H1 (cell line): ENCODE measurements at regions not wholly inside any gene's neighbourhood (a gene's known extent, or its start where the extent isn't known, plus 50 kb on each side); places are given as distances from the start of the nearest gene placed in this dataset.
"Not testable (repeated sequence)": the region's sequence is repeated elsewhere in the genome, so short reads cannot be mapped to it uniquely, and the experiment has no call there.

ENCODE experiments used
- CTCF ChIA-PET: fragments of 300-600 bp; sonication (Branson Sonifier 250); formaldehyde crosslinking; loops from one replicate; lab custom pipeline; 2021; ENCODE audit not compliant: partially characterized antibody; lab: Charles Lee
- POLR2A ChIA-PET: fragments of 300-600 bp; sonication (Branson Sonifier 250); formaldehyde crosslinking; loops from one replicate; lab custom pipeline; 2021; ENCODE audit warnings: inconsistent platforms; ENCODE audit not compliant: partially characterized antibody; lab: Charles Lee
- DNase-seq, 2 experiments: peaks; one replicate each; pipeline versions ENCODE4 v3.0.0 to v3.0.0-alpha.2; 2010 to 2022; ENCODE audit warnings: low spot score in 2 of 2, low read depth in 1 of 2, mixed read lengths in 1 of 2
- FAIRE-seq: peaks from 2 replicates; lab custom pipeline; 2011; peaks lifted over from hg19 to GRCh38; lab: Jason Lieb, UNC
- H2AFZ ChIP-seq: 2 replicates; pipeline ENCODE4 v1.8.1; 2012; ENCODE audit warnings: low read length, inconsistent platforms
- H2AK5ac ChIP-seq: 2 replicates; pipeline ENCODE4 v1.6.1; 2013; ENCODE audit warnings: low read depth, low read length
- H2BK120ac ChIP-seq: replicated peaks from 2 replicates; pipeline ENCODE3; 2013; ENCODE audit warnings: low read depth, low read length, inconsistent platforms
- H2BK12ac ChIP-seq: 2 replicates; pipeline ENCODE4 v1.6.1; 2013; ENCODE audit warnings: low read depth, low read length
- H2BK15ac ChIP-seq: 2 replicates; pipeline ENCODE4 v1.6.1; 2013; ENCODE audit warnings: low read length
- H2BK20ac ChIP-seq: 2 replicates; pipeline ENCODE4 v1.6.1; 2013; ENCODE audit warnings: low read length
- H2BK5ac ChIP-seq: 2 replicates; pipeline ENCODE4 v1.6.1; 2013; ENCODE audit warnings: low read depth, low read length
- H3K14ac ChIP-seq: 2 replicates; pipeline ENCODE4 v1.6.1; 2013; ENCODE audit warnings: inconsistent platforms; ENCODE audit not compliant: insufficient read length
- H3K18ac ChIP-seq: 2 replicates; pipeline ENCODE4 v1.6.1; 2013; ENCODE audit warnings: low read length; ENCODE audit errors: extremely low read depth
- H3K23ac ChIP-seq: 2 replicates; pipeline ENCODE4 v1.6.1; 2013; ENCODE audit warnings: inconsistent platforms; ENCODE audit not compliant: insufficient read length
- H3K23me2 ChIP-seq: 2 replicates; pipeline ENCODE4 v1.6.1; 2013; ENCODE audit warnings: low read depth, low read length
- H3K27ac ChIP-seq: 2 replicates; pipeline ENCODE4 v1.6.1; 2011; ENCODE audit warnings: low read depth, low read length, inconsistent platforms
- H3K27me3 ChIP-seq, 4 experiments: replicated peaks in 1 of 4; 1 replicate in 1 of 4; 2 replicates in 3 of 4; pipeline versions ENCODE4 v1.6.1 to v1.8.1; 2011 to 2013; ENCODE audit warnings: low read length in 3 of 4, mild to moderate bottlenecking in 3 of 4, inconsistent platforms in 2 of 4, mixed read lengths in 2 of 4, moderate library complexity in 1 of 4; ENCODE audit not compliant: control insufficient read depth in 3 of 4, insufficient read depth in 3 of 4; ENCODE audit errors: extremely low read depth in 1 of 4
- H3K36me3 ChIP-seq, 4 experiments: 2 replicates each; pipeline versions ENCODE4 v1.6.1 to v1.8.1; 2011 to 2013; ENCODE audit warnings: mild to moderate bottlenecking in 4 of 4, low read length in 3 of 4, moderate library complexity in 2 of 4, control low read depth in 1 of 4, inconsistent platforms in 1 of 4; ENCODE audit not compliant: insufficient read depth in 4 of 4, control insufficient read depth in 2 of 4
- H3K4ac ChIP-seq: replicated peaks from 2 replicates; pipeline ENCODE3; 2013; ENCODE audit warnings: low read length, low read depth, mixed read lengths, inconsistent platforms; ENCODE audit not compliant: insufficient read length
- H3K4me1 ChIP-seq, 4 experiments: replicated peaks in 1 of 4; 1 replicate in 1 of 4; 2 replicates in 3 of 4; pipeline versions ENCODE4 v1.6.1 to v1.8.1; 2011 to 2013; ENCODE audit warnings: low read length in 3 of 4, inconsistent platforms in 2 of 4, mixed read lengths in 1 of 4; ENCODE audit not compliant: insufficient read depth in 4 of 4, control insufficient read depth in 3 of 4
- H3K4me2 ChIP-seq, 2 experiments: 2 replicates each; pipeline versions ENCODE4 v1.6.1 to v1.8.1; 2011 to 2013; ENCODE audit warnings: low read depth in 2 of 2, low read length in 2 of 2, control low read depth in 1 of 2, inconsistent platforms in 1 of 2, mild to moderate bottlenecking in 1 of 2; ENCODE audit not compliant: insufficient read depth in 1 of 2
- H3K4me3 ChIP-seq, 4 experiments: fragments of 200-600, 300-600 bp in 1 of 4; sonication (generic), shearing (Covaris generic), sonication (Bioruptor Twin) in 1 of 4; 2 replicates each; pipeline versions ENCODE4 v1.5.1 to v1.8.1; 2011 to 2016; ENCODE audit warnings: low read length in 4 of 4, low read depth in 3 of 4, control low read depth in 2 of 4, inconsistent platforms in 2 of 4, mild to moderate bottlenecking in 2 of 4, mixed read lengths in 1 of 4, moderate library complexity in 1 of 4; ENCODE audit not compliant: insufficient read depth in 2 of 4; ENCODE audit errors: extremely low read depth in 1 of 4
- H3K56ac ChIP-seq: replicated peaks from 2 replicates; pipeline ENCODE3; 2013; ENCODE audit warnings: low read depth, mild to moderate bottlenecking, mixed read lengths, low read length, inconsistent platforms; ENCODE audit not compliant: insufficient read length
- H3K79me1 ChIP-seq: 2 replicates; pipeline ENCODE4 v1.6.1; 2013; ENCODE audit warnings: low read depth, low read length, control low read depth
- H3K79me2 ChIP-seq, 2 experiments: 2 replicates each; pipeline versions ENCODE4 v1.6.1 to v1.8.1; 2012 to 2013; ENCODE audit warnings: low read length in 2 of 2, mild to moderate bottlenecking in 2 of 2, inconsistent platforms in 1 of 2; ENCODE audit not compliant: insufficient read depth in 2 of 2, control insufficient read depth in 1 of 2
- H3K9ac ChIP-seq, 4 experiments: replicated peaks in 1 of 4; 1 replicate in 1 of 4; 2 replicates in 3 of 4; pipeline versions ENCODE4 v1.6.1 to v1.8.1; 2011 to 2013; ENCODE audit warnings: low read depth in 3 of 4, low read length in 3 of 4, control low read depth in 2 of 4, mild to moderate bottlenecking in 2 of 4, moderate library complexity in 2 of 4, inconsistent platforms in 1 of 4; ENCODE audit errors: extremely low read depth in 1 of 4
- H3K9me3 ChIP-seq, 2 experiments: 2 replicates each; pipeline versions ENCODE4 v1.6.1 to v1.8.1; 2012 to 2013; ENCODE audit warnings: mild to moderate bottlenecking in 2 of 2, moderate library complexity in 2 of 2, control low read depth in 1 of 2, inconsistent platforms in 1 of 2, low read depth in 1 of 2, low read length in 1 of 2, mixed read lengths in 1 of 2; ENCODE audit not compliant: insufficient read depth in 2 of 2
- H4K20me1 ChIP-seq, 2 experiments: replicated peaks in 1 of 2; 2 replicates each; pipeline versions ENCODE3 to v1.8.1; 2011 to 2013; ENCODE audit warnings: inconsistent platforms in 2 of 2, low read length in 2 of 2, mild to moderate bottlenecking in 1 of 2; ENCODE audit not compliant: insufficient read depth in 2 of 2, control insufficient read depth in 1 of 2
- H4K5ac ChIP-seq: 2 replicates; pipeline ENCODE4 v1.6.1; 2013; ENCODE audit warnings: low read length, low read depth, mixed read lengths, inconsistent platforms; ENCODE audit not compliant: insufficient read length
- H4K8ac ChIP-seq: 2 replicates; pipeline ENCODE4 v1.8.0; 2013; ENCODE audit warnings: mild to moderate bottlenecking, moderate library complexity, low read length, inconsistent platforms; ENCODE audit not compliant: insufficient read depth; ENCODE audit errors: extremely low read depth
- H4K91ac ChIP-seq: replicated peaks from 2 replicates; pipeline ENCODE3; 2013; ENCODE audit warnings: low read length, mixed read lengths, inconsistent platforms; ENCODE audit not compliant: insufficient read length
- WGBS, 2 experiments: shearing (Covaris generic) in 1 of 2; methylation state at CpG; one replicate each; pipeline versions ENCODE4 v1.1.6 to v1.1.7; 2013 to 2015; ENCODE audit warnings: low lambda C conversion rate in 2 of 2, mixed read lengths in 2 of 2, inconsistent platforms in 1 of 2, low coverage in 1 of 2, missing lambda C conversion rate in 1 of 2; ENCODE audit not compliant: insufficient replicate concordance in 2 of 2, insufficient coverage in 1 of 2, insufficient read length in 1 of 2; ENCODE audit errors: extremely low coverage in 1 of 2, missing lambda C conversion rate in 1 of 2; 5-methylcytosine and 5-hydroxymethylcytosine counted together

GRCh38 chr22:12579655-12580054 is 2948.3 kb upstream of the OR11H1 start:
- H3K14ac ChIP-seq, H2BK120ac ChIP-seq, H3K4me1 ChIP-seq, CTCF ChIA-PET, H3K18ac ChIP-seq, H3K79me1 ChIP-seq, H3K79me2 ChIP-seq, H2BK12ac ChIP-seq, H4K5ac ChIP-seq, FAIRE-seq, H2BK15ac ChIP-seq, H3K23ac ChIP-seq, H3K9ac ChIP-seq, H3K36me3 ChIP-seq, H4K8ac ChIP-seq, H3K4me3 ChIP-seq, H3K56ac ChIP-seq, H3K27me3 ChIP-seq, POLR2A ChIA-PET, DNase-seq, H2AK5ac ChIP-seq, H2BK20ac ChIP-seq, H3K27ac ChIP-seq, H3K4me2 ChIP-seq, H3K4ac ChIP-seq, H2AFZ ChIP-seq, H4K20me1 ChIP-seq, H3K23me2 ChIP-seq, H4K91ac ChIP-seq, H3K9me3 ChIP-seq, H2BK5ac ChIP-seq: not testable (repeated sequence)
- 0% methylated on average over 1 of the region's 3 CpGs; no CpG with 5 or more reads in 1 of the 2 experiments for WGBS, 2 experiments

DNA sequence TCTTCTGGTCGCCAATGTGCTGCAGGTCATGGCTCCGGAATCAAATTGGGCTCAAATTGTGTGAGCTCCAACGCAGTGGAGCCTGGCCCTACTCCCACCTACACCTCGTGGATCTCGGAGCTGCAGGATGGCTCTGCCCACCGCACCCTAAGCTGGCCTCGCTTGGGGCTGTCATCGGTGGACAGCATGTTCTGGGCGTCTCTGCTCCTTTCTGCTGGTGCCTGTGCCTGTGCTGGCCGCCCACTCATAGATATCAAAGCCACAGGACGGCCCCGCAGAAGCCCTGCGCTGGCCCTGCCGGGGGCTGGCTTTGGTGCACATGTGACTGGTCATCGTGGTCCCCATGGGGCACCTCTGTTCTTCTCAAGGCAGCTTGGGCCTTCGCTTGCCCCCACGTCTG is 2943.5 kb upstream of the OR11H1 start:
- H3K56ac ChIP-seq: not testable (repeated sequence)

More for the DNA sequence above, 2943.5 kb upstream of the OR11H1 start:
- H2BK120ac ChIP-seq, H3K23ac ChIP-seq, H3K18ac ChIP-seq, H3K9ac ChIP-seq, H2BK20ac ChIP-seq, H4K8ac ChIP-seq, H3K4me2 ChIP-seq, H3K4me1 ChIP-seq, H3K4me3 ChIP-seq, H3K4ac ChIP-seq, H4K91ac ChIP-seq, DNase-seq, H3K14ac ChIP-seq, H3K79me1 ChIP-seq, H2AFZ ChIP-seq, H2BK12ac ChIP-seq, CTCF ChIA-PET, H3K36me3 ChIP-seq, H4K20me1 ChIP-seq, H4K5ac ChIP-seq, H3K27me3 ChIP-seq, FAIRE-seq, H3K23me2 ChIP-seq, H3K79me2 ChIP-seq, H2BK5ac ChIP-seq, H2BK15ac ChIP-seq, POLR2A ChIA-PET, H2AK5ac ChIP-seq, H3K27ac ChIP-seq: not testable (repeated sequence)
- peaks cover 3 to 11% of the 10 kb centered on the region in 2 experiments; a peak in 1 of 4 replicates for H3K9me3 ChIP-seq
- 71% methylated on average over 15 of the region's 17 CpGs; no CpG with 5 or more reads in 1 of the 2 experiments for WGBS, 2 experiments
